ENCODE measurements at regions not wholly inside any gene's neighbourhood (a gene's known extent, or its start where the extent isn't known, plus 50 kb on each side); places are given as distances from the start of the nearest gene placed in this dataset.

DNA sequence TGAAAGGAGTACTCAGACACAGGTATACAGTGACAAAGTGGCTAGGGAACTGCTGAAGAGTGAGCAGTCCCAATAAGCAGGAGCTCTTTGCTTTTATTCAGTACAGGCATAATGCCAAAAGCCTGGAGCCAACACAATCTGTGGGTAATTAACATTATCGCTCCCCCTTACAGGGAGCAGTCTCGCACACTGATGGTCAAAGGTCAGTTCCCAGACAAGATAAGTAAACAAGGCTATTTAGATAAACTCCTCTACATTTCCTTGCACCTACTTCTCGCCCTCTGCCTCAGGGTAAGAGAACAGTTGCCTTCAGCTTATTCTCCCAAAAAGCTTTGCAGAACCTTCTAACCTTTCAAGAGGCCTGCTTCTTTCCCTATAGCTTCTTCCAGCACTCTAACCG is 73.9 kb upstream of the TAF9B start:
- no peak for DNase-seq
- Histone ChIP-seq H3K4me3 (ENCODE audit: insufficient read depth, low read depth, low read length) (no peak overlapping the region), H3K36me3 (replicated peaks; ENCODE audit: control insufficient read depth, insufficient read depth, low read length) (no peaks in the 10 kb centered on the region), H3K27me3 (ENCODE audit: control insufficient read depth, insufficient read depth, low read length) (no peaks in the 10 kb centered on the region)

DNA sequence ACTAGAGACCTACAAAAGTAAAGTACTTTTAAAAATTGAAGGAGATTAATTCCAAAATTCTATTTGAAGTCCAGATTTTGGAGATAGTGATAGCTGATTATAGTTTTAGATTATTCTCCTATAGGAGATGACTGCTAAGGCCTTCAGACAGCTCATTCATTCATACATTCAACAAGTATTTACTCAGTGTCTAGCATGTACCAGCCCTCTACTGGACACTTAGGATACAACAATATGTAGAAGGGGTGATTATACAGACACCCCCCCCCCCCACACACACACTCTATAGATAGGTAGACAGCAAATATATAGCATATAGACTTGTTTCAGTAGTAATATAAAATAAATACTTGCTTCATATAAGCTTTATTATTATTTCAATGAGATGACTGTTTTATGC is 60.4 kb upstream of the TAF9B start:
- H3K36me3 ChIP-seq (replicated peaks; ENCODE audit: control insufficient read depth, insufficient read depth, low read length): no peaks in the 10 kb centered on the region
- peak; percentile 8 for DNase-seq
- H3K27me3 ChIP-seq (ENCODE audit: control insufficient read depth, insufficient read depth, low read length): no peaks in the 10 kb centered on the region
- no peak overlapping the region for H3K4me3 ChIP-seq (ENCODE audit: insufficient read depth, low read depth, low read length)

Measured in H7 (cell line).